Esophagus squamous epithelium (tissue), 5 donors: ENCODE measurements at regions not wholly inside any gene's neighbourhood (a gene's known extent, or its start where the extent isn't known, plus 50 kb on each side); places are given as distances from the start of the nearest gene placed in this dataset.

Source experiments
- DNase-seq: peaks from one replicate; lab custom pipeline; 2025; lab: John Stamatoyannopoulos, UW
- H3K27ac ChIP-seq, 4 donors: fragments of 200-600 bp; sonication (generic); one replicate each; pipeline ENCODE4 v1.5.1; 2016 to 2019; ENCODE audit warnings: mild to moderate bottlenecking in 1 of 4
- H3K27me3 ChIP-seq, 4 donors: fragments of 200-600 bp; sonication (generic); 1 replicate in 3 of 4; 2 replicates in 1 of 4; pipeline versions ENCODE4 v1.5.1 to v1.6.0; 2017 to 2021; ENCODE audit warnings: antibody characterized with exemption in 1 of 4
- H3K36me3 ChIP-seq, 3 donors: fragments of 200-600 bp; sonication (generic); one replicate each; pipeline ENCODE4 v1.5.1; 2016 to 2019
- H3K4me1 ChIP-seq, 3 donors: fragments of 200-600 bp; sonication (generic); one replicate each; pipeline ENCODE4 v1.5.1; 2017 to 2019
- H3K4me3 ChIP-seq, 4 donors: fragments of 200-600 bp; sonication (generic); 1 replicate in 3 of 4; 2 replicates in 1 of 4; pipeline ENCODE4 v1.5.1; 2016 to 2019; ENCODE audit warnings: mild to moderate bottlenecking in 2 of 4, moderate library complexity in 1 of 4
- H3K9me3 ChIP-seq, 3 donors: fragments of 200-600 bp; sonication (generic); one replicate each; pipeline ENCODE4 v1.5.1; 2016 to 2019
- CTCF ChIP-seq, 6 experiments: fragments of 450-650 bp in 4 of 6; fragments of 200-600 bp in 2 of 6; sonication (generic) in 2 of 6; IDR thresholded peaks; one replicate each; pipeline ENCODE4 v1.5.1; 2016 to 2019; ENCODE audit warnings: antibody characterized with exemption in 6 of 6, mild to moderate bottlenecking in 4 of 6, moderate library complexity in 4 of 6
- POLR2A ChIP-seq, 4 donors: fragments of 450-650 bp; IDR thresholded peaks; one replicate each; pipeline ENCODE4 v1.6.1; 2017; ENCODE audit warnings: antibody characterized with exemption in 4 of 4, mild to moderate bottlenecking in 4 of 4, moderate library complexity in 3 of 4
- WGBS, 2 donors: methylation state at CpG; one replicate each; pipeline ENCODE4 v1.1.5; 2018; 5-methylcytosine and 5-hydroxymethylcytosine counted together
- intact Hi-C: fragments of 100-400 bp; cut with DNase I; formaldehyde crosslinking; loops from one replicate; pipeline ENCODE4 v1.15.0; 2022
- donor health status: DM: yes; HTN: yes; CAD: no.

DNA sequence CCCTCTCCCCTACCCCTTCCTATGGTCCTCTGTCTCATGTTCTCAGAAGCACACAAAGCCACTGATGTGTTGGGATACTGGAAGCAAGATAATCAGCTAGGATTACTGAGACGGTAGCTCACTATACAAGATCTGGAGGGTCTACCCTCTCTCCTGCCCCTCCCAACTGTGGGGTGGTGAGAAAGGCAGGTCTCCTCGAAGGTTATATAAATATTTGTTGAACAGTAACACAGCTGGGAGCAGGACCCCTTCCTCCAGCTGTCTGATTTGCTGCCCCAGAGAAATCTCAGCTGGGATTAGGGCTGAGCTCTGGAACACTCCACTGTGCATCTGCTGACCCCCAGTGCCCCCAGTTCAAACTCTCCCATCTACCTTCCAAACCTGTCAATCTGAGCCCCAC is 94.2 kb upstream of the IPO9 start:
- intact Hi-C loops, result no loop called here
- TF ChIP-seq POLR2A (IDR thresholded peaks at IDR 0.05) (no peak), CTCF (IDR thresholded peaks at IDR 0.05) (no peak)
- DNase-seq, result no peak
- peaks cover 11 to 61% (median 32%) of the 10 kb centered on the region in 3 donors for H3K4me1 ChIP-seq
- H3K36me3 ChIP-seq, result no peaks in the 10 kb centered on the region
- no peak overlapping the region for H3K27ac ChIP-seq
- no peaks in the 10 kb centered on the region for H3K9me3 ChIP-seq
- 52 to 80% methylated on average over 1 to 2 of the region's 2 CpGs for WGBS, 2 donors
- H3K4me3 ChIP-seq, result no peak overlapping the region
- no peaks in the 10 kb centered on the region for H3K27me3 ChIP-seq

DNA sequence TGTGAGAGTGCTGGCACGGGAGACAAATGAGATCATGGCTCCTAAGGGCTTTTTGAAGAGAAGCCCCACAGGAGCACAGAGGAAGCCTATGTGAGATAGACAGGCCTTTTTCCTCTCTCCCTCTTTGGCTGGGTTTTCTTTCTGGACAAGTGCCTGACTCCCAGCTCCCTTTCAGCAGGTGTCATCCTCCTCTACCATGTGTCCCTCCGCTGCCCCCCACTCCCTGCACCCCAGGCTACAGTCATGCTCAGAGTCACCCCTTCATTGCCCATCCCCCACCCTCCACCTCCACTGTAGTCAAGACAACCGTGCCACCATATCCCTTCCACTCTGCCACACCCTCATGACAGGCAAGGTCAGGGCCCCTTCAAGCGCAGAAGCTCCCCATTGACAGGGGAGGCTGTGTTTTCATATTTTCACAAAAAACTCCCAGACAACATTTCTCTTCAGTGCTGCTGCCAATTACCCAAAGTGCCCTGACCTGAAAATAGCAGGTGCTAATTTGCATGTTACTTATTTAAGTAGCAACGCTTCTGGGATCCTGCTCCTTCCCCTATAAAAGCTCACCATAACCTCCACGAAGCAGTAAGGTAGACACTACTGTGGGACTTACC is 92.1 kb upstream of the IPO9 start:
- Histone ChIP-seq H3K4me1 (peaks cover 23 to 73% (median 41%) of the 10 kb centered on the region in 3 donors), H3K27ac (peak overlapping the region; percentile 37 to 90 (median 74)), H3K27me3 (no peaks in the 10 kb centered on the region), H3K9me3 (no peaks in the 10 kb centered on the region), H3K36me3 (no peaks in the 10 kb centered on the region), H3K4me3 (no peak overlapping the region)
- TF ChIP-seq POLR2A (IDR thresholded peaks at IDR 0.05), result no peak
- no peak for TF ChIP-seq CTCF (IDR thresholded peaks at IDR 0.05)
- 67 to 69% methylated on average over 6 of the region's 6 CpGs for WGBS, 2 donors
- intact Hi-C loops, result no loop called here
- no peak for DNase-seq

- intact Hi-C loops, result no loop called here
- Histone ChIP-seq H3K4me3 (no peak overlapping the region), H3K9me3 (no peaks in the 10 kb centered on the region), H3K27ac (peak overlapping the region; percentile 37 to 93 (median 88)), H3K4me1 (peaks cover 24 to 74% (median 48%) of the 10 kb centered on the region in 3 donors), H3K36me3 (no peaks in the 10 kb centered on the region), H3K27me3 (no peaks in the 10 kb centered on the region)
- TF ChIP-seq POLR2A (IDR thresholded peaks at IDR 0.05) (peak in 1 of 4 donors; percentile 8), CTCF (IDR thresholded peaks at IDR 0.05) (no peak)
- 56 to 67% methylated on average over 1 to 2 of the region's 5 CpGs for WGBS, 2 donors
- DNase-seq, result no peak
These were observed 91.5 kb upstream of the IPO9 start for GRCh38 chr1:201737352-201738060.

DNA sequence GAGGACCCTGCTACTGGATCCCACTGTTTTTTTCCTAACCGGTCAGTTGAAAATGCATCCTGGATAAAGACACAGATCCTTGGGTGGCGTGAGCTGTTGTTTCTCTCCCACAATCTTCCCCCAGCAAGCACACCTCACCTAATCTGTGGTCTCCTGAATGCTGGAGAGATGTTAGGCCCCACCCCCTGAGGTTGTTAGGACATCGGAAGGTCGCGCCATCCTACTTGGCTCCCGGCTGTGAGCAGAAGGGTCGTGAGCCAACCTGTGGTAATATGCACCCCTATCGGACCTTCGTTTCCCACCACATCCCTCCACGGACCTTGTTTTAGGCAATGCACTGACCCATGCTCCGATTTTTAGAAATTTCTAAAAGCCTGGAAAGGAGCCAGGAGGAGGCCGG is 89.9 kb upstream of the IPO9 start:
- H3K4me1 ChIP-seq, result peaks cover 24 to 81% (median 51%) of the 10 kb centered on the region in 3 donors
- H3K27me3 ChIP-seq, result no peaks in the 10 kb centered on the region
- WGBS, 2 donors, result 41 to 52% methylated on average over 9 to 11 of the region's 12 CpGs
- peak overlapping the region; percentile 74 to 91 (median 85) for H3K4me3 ChIP-seq
- no peaks in the 10 kb centered on the region for H3K9me3 ChIP-seq
- TF ChIP-seq CTCF (IDR thresholded peaks at IDR 0.05), result no peak
- DNase-seq, result no peak
- H3K27ac ChIP-seq, result peak overlapping the region; percentile 85 to 93 (median 91)
- peaks cover 0 to 2% (median 0%) of the 10 kb centered on the region in 3 donors for H3K36me3 ChIP-seq
- intact Hi-C loops, result no loop called here

- Histone ChIP-seq H3K4me3 (peak overlapping the region; percentile 74 to 91 (median 85)), H3K27ac (peak overlapping the region; percentile 85 to 93 (median 91)), H3K4me1 (peaks cover 24 to 86% (median 53%) of the 10 kb centered on the region in 3 donors), H3K9me3 (no peaks in the 10 kb centered on the region), H3K27me3 (no peaks in the 10 kb centered on the region), H3K36me3 (peaks cover 0 to 7% (median 0%) of the 10 kb centered on the region in 3 donors)
- WGBS, 2 donors, result 0 to 29% methylated on average over 7 to 14 of the region's 38 CpGs
- no peak for DNase-seq
- intact Hi-C loops, result no loop called here
- TF ChIP-seq POLR2A (IDR thresholded peaks at IDR 0.05) (peak in 1 of 4 donors; percentile 23), CTCF (IDR thresholded peaks at IDR 0.05) (peak in 1 of 6 experiments; percentile 2)
These were observed 89.4 kb upstream of the IPO9 start for GRCh38 chr1:201739492-201740085.
